GM18909 (cell line): ENCODE measurements at regions not wholly inside any gene's neighbourhood (a gene's known extent, or its start where the extent isn't known, plus 50 kb on each side); places are given as distances from the start of the nearest gene placed in this dataset.

ENCODE experiments used
- ATAC-seq: cut with Tn5 transposase; IDR thresholded peaks from one replicate; pipeline ENCODE4 v1.9.1; 2021; ENCODE audit warnings: mild to moderate bottlenecking; ENCODE audit not compliant: unreplicated experiment, poor library complexity

GRCh38 chr14:86902176-86902950 lies 1090.6 kb downstream of the GALC start:
- no peak for ATAC-seq

- no peak for ATAC-seq
These were observed 1095.1 kb downstream of the GALC start for GRCh38 chr14:86897704-86898513.

- no peak for ATAC-seq
These were observed 1095.8 kb downstream of the GALC start for GRCh38 chr14:86897224-86897623.

- ATAC-seq = no peak
These were observed 1096.3 kb downstream of the GALC start for GRCh38 chr14:86896701-86897100.

GRCh38 chr14:86892152-86892956 lies 1100.6 kb downstream of the GALC start:
- ATAC-seq = no peak

GRCh38 chr14:86885280-86885679 lies 1107.7 kb downstream of the GALC start:
- ATAC-seq = no peak

GRCh38 chr14:86884498-86884897 lies 1108.5 kb downstream of the GALC start:
- no peak for ATAC-seq

GRCh38 chr14:86882818-86883217 lies 1110.2 kb downstream of the GALC start:
- ATAC-seq = no peak

- no peak for ATAC-seq
These were observed 1127.0 kb downstream of the GALC start for GRCh38 chr14:86865934-86866333.

- no peak for ATAC-seq
These were observed 1134.4 kb downstream of the GALC start for GRCh38 chr14:86858591-86858990.

GRCh38 chr14:86858031-86858430 lies 1135.0 kb downstream of the GALC start:
- no peak for ATAC-seq

- no peak for ATAC-seq
These were observed 1140.5 kb downstream of the GALC start for GRCh38 chr14:86852530-86852929.

- ATAC-seq = no peak
These were observed 1145.8 kb downstream of the GALC start for GRCh38 chr14:86847140-86847539.

- no peak for ATAC-seq
These were observed 1154.6 kb downstream of the GALC start for GRCh38 chr14:86838363-86838762.

GRCh38 chr14:86826661-86827060 lies 1166.3 kb downstream of the GALC start:
- ATAC-seq = no peak

- ATAC-seq = no peak
These were observed 1168.8 kb downstream of the GALC start for GRCh38 chr14:86824167-86824566.

- no peak for ATAC-seq
These were observed 1169.4 kb downstream of the GALC start for GRCh38 chr14:86823581-86823980.

- ATAC-seq = no peak
These were observed 1177.6 kb downstream of the GALC start for GRCh38 chr14:86815341-86815740.

- ATAC-seq = no peak
These were observed 1190.3 kb downstream of the GALC start for GRCh38 chr14:86802726-86803125.

- no peak for ATAC-seq
These were observed 1193.7 kb downstream of the GALC start for GRCh38 chr14:86799244-86799647.

- no peak for ATAC-seq
These were observed 1194.7 kb downstream of the GALC start for GRCh38 chr14:86798330-86798729.
